ENCODE measurements at regions not wholly inside any gene's neighbourhood (a gene's known extent, or its start where the extent isn't known, plus 50 kb on each side); places are given as distances from the start of the nearest gene placed in this dataset.
"Not testable (repeated sequence)": the region's sequence is repeated elsewhere in the genome, so short reads cannot be mapped to it uniquely, and the experiment has no call there.

- intact Hi-C loops (cut with micrococcal nuclease), result no loop called here
- Mint-ChIP-seq H3K36me3 (ENCODE audit: low read depth) (no peaks in the 10 kb centered on the region), H3K4me1 (no peaks in the 10 kb centered on the region), H3K27me3 (peaks cover 1% of the 10 kb centered on the region), H3K27ac (no peak overlapping the region), H3K9me3 (no peaks in the 10 kb centered on the region), H3K4me3 (no peak overlapping the region)
- no peak for DNase-seq
These were observed 396.9 kb downstream of the AGTPBP1 start for GRCh38 chr9:85344901-85345300.

GRCh38 chr9:85339338-85339737, 402.4 kb downstream of the AGTPBP1 start:
- DNase-seq, result no peak
- Mint-ChIP-seq H3K27me3 (peaks cover 1% of the 10 kb centered on the region), H3K4me1 (no peaks in the 10 kb centered on the region), H3K36me3 (ENCODE audit: low read depth) (no peaks in the 10 kb centered on the region), H3K9me3 (no peaks in the 10 kb centered on the region), H3K27ac (no peak overlapping the region), H3K4me3 (no peak overlapping the region)
- intact Hi-C loops (cut with micrococcal nuclease), result no loop called here

- no peaks in the 10 kb centered on the region for H3K9me3 Mint-ChIP-seq
- no peaks in the 10 kb centered on the region for H3K27me3 Mint-ChIP-seq
- intact Hi-C loops (cut with micrococcal nuclease), result no loop called here
- H3K36me3 Mint-ChIP-seq (ENCODE audit: low read depth), result no peaks in the 10 kb centered on the region
- DNase-seq, result peak; percentile 16
- no peak overlapping the region for H3K4me3 Mint-ChIP-seq
- no peaks in the 10 kb centered on the region for H3K4me1 Mint-ChIP-seq
- H3K27ac Mint-ChIP-seq, result no peak overlapping the region
These were observed 407.5 kb downstream of the AGTPBP1 start for GRCh38 chr9:85334228-85334627.

DNA sequence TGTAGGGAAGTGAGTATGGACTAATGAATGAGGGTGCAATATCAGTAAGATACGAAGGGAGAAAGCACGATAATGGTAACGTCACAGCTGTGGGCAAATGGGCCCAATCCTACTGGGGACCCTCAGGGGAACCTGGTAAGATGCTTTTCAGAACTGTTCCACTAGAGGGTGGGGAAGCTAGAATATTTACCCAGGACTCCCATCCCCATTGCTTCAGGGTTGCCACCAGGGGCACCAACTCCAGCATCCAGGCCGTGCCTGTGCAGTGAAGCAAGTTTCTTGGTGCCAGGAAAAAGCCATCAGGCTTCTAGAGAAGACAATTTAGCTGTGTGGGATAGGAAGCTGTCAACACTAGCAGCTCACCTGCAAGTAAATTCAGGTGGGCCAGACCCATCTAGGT, 409.3 kb downstream of the AGTPBP1 start:
- no peaks in the 10 kb centered on the region for H3K9me3 Mint-ChIP-seq
- no peaks in the 10 kb centered on the region for H3K36me3 Mint-ChIP-seq (ENCODE audit: low read depth)
- H3K27ac Mint-ChIP-seq, result no peak overlapping the region
- DNase-seq, result no peak
- no peak overlapping the region for H3K4me3 Mint-ChIP-seq
- no peaks in the 10 kb centered on the region for H3K4me1 Mint-ChIP-seq
- intact Hi-C loops (cut with micrococcal nuclease), result no loop called here
- H3K27me3 Mint-ChIP-seq, result no peaks in the 10 kb centered on the region

GRCh38 chr9:85331626-85332025, 410.1 kb downstream of the AGTPBP1 start:
- Mint-ChIP-seq H3K36me3 (ENCODE audit: low read depth) (no peaks in the 10 kb centered on the region), H3K27me3 (peaks cover 3% of the 10 kb centered on the region), H3K9me3 (no peaks in the 10 kb centered on the region), H3K4me3 (no peak overlapping the region), H3K4me1 (no peaks in the 10 kb centered on the region), H3K27ac (no peak overlapping the region)
- DNase-seq, result no peak
- intact Hi-C loops (cut with micrococcal nuclease), result no loop called here

DNA sequence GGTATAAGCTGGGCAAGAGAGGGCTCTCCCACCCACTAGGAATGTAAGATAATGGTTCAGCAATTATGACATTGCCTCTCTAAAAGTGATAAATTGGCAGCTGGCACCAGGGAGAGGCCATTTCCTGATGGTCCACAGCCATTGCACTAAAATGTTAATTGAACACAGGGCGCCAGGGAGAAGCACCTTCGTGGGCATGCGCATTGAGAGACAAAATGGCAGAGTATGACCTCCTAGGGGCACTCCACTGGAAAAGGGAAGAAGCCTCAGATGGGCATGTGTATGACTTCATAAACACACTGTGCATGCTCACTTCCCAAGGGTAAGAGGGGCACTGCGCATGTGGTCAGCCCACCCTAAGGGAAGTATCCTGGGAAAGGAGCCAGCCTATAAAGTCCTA, 419.2 kb downstream of the AGTPBP1 start:
- Mint-ChIP-seq H3K9me3 (no peaks in the 10 kb centered on the region), H3K4me3 (no peak overlapping the region), H3K27me3 (peaks cover 3% of the 10 kb centered on the region), H3K36me3 (ENCODE audit: low read depth) (no peaks in the 10 kb centered on the region), H3K27ac (no peak overlapping the region), H3K4me1 (no peaks in the 10 kb centered on the region)
- intact Hi-C loops (cut with micrococcal nuclease), result no loop called here
- no peak for DNase-seq

- H3K27ac Mint-ChIP-seq, result no peak overlapping the region
- no peaks in the 10 kb centered on the region for H3K27me3 Mint-ChIP-seq
- no peak overlapping the region for H3K4me3 Mint-ChIP-seq
- H3K9me3 Mint-ChIP-seq, result no peaks in the 10 kb centered on the region
- intact Hi-C loops (cut with micrococcal nuclease), result no loop called here
- no peak for DNase-seq
- no peaks in the 10 kb centered on the region for H3K4me1 Mint-ChIP-seq
- H3K36me3 Mint-ChIP-seq (ENCODE audit: low read depth), result no peaks in the 10 kb centered on the region
These were observed 420.2 kb downstream of the AGTPBP1 start for GRCh38 chr9:85321561-85321960.

DNA sequence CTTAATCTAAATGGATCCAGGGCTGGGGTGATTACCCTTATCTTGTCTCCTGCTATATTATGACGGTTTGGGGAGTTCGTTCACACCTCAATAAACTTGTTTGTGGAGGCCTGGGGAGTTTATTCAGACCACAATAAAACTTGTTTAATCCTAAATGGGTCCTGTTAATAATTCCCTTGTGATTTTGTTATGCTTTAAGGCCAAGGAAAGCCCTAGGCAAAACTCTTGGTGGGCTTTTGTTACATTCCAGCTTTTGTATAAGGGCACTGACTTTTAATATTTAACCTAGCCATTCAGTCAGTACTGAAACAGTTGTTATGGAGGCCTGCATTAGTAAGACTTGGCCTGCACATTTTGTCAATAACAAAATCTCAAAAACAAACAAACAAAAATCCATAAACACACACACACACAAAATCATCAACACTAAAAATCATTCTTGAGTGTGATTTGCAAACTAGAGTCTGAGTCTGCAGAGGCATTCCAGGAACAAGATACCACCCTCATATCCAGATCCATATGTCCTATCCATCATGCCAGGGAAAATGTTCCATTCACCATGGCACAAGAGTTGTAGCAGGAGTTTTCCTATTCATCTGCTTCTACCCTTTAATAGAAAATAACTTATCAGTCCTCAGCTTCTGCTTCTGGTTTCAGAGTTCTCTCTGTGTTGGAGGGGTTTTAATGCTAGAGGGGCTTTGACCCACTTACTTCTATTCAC, 421.7 kb downstream of the AGTPBP1 start:
- H3K27ac Mint-ChIP-seq, result no peak overlapping the region

GRCh38 chr9:85315535-85315934, 426.2 kb downstream of the AGTPBP1 start:
- peaks cover 14% of the 10 kb centered on the region for H3K9me3 Mint-ChIP-seq
- H3K27ac Mint-ChIP-seq; intact Hi-C loops (cut with micrococcal nuclease); H3K27me3 Mint-ChIP-seq; H3K36me3 Mint-ChIP-seq (ENCODE audit: low read depth); H3K4me3 Mint-ChIP-seq; H3K4me1 Mint-ChIP-seq: not testable (repeated sequence)
- peak; percentile 36 for DNase-seq

More for the DNA sequence above, 421.7 kb downstream of the AGTPBP1 start:
- H3K9me3 Mint-ChIP-seq, result no peaks in the 10 kb centered on the region
- H3K4me3 Mint-ChIP-seq, result no peak overlapping the region
- no peaks in the 10 kb centered on the region for H3K36me3 Mint-ChIP-seq (ENCODE audit: low read depth)
- no peaks in the 10 kb centered on the region for H3K27me3 Mint-ChIP-seq
- intact Hi-C loops (cut with micrococcal nuclease), result no loop called here
- DNase-seq, result no peak
- H3K4me1 Mint-ChIP-seq, result no peaks in the 10 kb centered on the region

DNA sequence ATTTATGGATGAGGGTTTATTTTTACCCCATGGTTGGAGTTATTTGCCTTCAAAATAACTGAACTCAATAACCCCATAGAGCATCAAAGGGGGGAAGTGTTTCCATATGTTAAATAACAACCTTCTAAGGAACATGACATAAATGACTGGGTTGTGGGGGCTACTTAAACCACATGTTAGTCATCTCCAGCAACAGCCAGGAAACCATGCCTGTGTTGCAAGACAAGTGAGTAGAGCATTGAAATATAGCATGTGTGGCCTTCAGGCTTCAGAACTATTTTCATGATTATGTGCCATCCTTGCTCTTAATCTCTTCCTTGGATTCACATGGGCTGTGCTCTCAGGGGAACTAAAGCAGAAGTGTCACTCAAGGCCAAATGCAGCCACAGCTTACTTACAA, 431.2 kb downstream of the AGTPBP1 start:
- H3K4me3 Mint-ChIP-seq, result no peak overlapping the region
- H3K4me1 Mint-ChIP-seq, result no peaks in the 10 kb centered on the region
- no peaks in the 10 kb centered on the region for H3K36me3 Mint-ChIP-seq (ENCODE audit: low read depth)
- intact Hi-C loops (cut with micrococcal nuclease), result no loop called here
- DNase-seq, result no peak
- no peak overlapping the region for H3K27ac Mint-ChIP-seq
- H3K9me3 Mint-ChIP-seq, result peaks cover 14% of the 10 kb centered on the region
- no peaks in the 10 kb centered on the region for H3K27me3 Mint-ChIP-seq

- intact Hi-C loops (cut with micrococcal nuclease), result no loop called here
- no peak overlapping the region for H3K4me3 Mint-ChIP-seq
- no peak overlapping the region for H3K27ac Mint-ChIP-seq
- DNase-seq, result no peak
- H3K36me3 Mint-ChIP-seq (ENCODE audit: low read depth), result no peaks in the 10 kb centered on the region
- H3K27me3 Mint-ChIP-seq, result no peaks in the 10 kb centered on the region
- no peaks in the 10 kb centered on the region for H3K4me1 Mint-ChIP-seq
- no peaks in the 10 kb centered on the region for H3K9me3 Mint-ChIP-seq
These were observed 438.0 kb downstream of the AGTPBP1 start for GRCh38 chr9:85303757-85304134.

GRCh38 chr9:85302938-85303756, 438.6 kb downstream of the AGTPBP1 start:
- intact Hi-C loops (cut with micrococcal nuclease), result no loop called here
- Mint-ChIP-seq H3K27me3 (no peaks in the 10 kb centered on the region), H3K36me3 (ENCODE audit: low read depth) (no peaks in the 10 kb centered on the region), H3K9me3 (no peaks in the 10 kb centered on the region), H3K27ac (no peak overlapping the region), H3K4me1 (no peaks in the 10 kb centered on the region), H3K4me3 (no peak overlapping the region)
- no peak for DNase-seq

DNA sequence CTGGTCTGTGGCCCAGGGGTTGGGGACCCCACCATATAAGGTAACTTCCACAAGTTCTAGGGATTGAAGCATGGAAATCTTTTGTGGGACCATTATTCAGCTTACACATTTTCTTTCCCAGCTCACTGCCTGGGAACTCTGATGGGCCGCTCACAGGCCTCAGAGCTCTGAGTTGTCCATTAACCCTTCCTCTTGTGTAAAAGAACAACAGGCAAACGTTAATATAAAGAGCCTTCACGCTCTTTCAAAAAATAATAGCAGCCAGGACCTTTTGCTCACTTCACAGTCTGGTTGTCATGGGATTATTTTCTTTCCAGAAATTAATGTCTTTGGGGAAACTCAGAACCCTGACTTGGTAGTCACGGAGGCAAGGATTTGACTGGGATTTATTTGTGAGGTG, 443.3 kb downstream of the AGTPBP1 start:
- no peak for DNase-seq
- Mint-ChIP-seq H3K9me3 (no peaks in the 10 kb centered on the region), H3K36me3 (ENCODE audit: low read depth) (no peaks in the 10 kb centered on the region), H3K27me3 (no peaks in the 10 kb centered on the region), H3K4me1 (no peaks in the 10 kb centered on the region), H3K4me3 (no peak overlapping the region), H3K27ac (no peak overlapping the region)
- intact Hi-C loops (cut with micrococcal nuclease), result no loop called here

DNA sequence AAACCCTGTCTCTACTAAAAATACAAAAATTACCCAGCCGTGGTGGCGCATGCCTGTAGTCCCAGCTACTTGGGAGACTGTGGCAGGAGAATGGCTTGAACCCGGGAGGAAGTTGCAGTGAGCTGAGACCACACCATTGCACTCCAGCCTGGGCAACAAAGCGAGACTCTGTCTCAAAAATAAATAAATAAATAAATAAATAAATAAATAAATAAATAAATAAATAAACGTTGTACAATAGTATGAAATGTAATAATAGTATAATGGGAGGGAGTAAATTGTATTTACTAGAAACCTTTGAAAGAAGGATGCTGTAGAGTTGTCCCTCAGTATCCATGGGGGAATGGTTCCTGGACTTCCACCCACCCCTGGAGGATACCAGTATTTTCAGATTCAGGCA, 446.5 kb downstream of the AGTPBP1 start:
- H3K27ac Mint-ChIP-seq; H3K36me3 Mint-ChIP-seq (ENCODE audit: low read depth); H3K9me3 Mint-ChIP-seq; intact Hi-C loops (cut with micrococcal nuclease); DNase-seq; H3K4me1 Mint-ChIP-seq; H3K4me3 Mint-ChIP-seq: not testable (repeated sequence)
- peaks cover 15% of the 10 kb centered on the region for H3K27me3 Mint-ChIP-seq
